ENCODE measurements at regions not wholly inside any gene's neighbourhood (a gene's known extent, or its start where the extent isn't known, plus 50 kb on each side); places are given as distances from the start of the nearest gene placed in this dataset.

DNA sequence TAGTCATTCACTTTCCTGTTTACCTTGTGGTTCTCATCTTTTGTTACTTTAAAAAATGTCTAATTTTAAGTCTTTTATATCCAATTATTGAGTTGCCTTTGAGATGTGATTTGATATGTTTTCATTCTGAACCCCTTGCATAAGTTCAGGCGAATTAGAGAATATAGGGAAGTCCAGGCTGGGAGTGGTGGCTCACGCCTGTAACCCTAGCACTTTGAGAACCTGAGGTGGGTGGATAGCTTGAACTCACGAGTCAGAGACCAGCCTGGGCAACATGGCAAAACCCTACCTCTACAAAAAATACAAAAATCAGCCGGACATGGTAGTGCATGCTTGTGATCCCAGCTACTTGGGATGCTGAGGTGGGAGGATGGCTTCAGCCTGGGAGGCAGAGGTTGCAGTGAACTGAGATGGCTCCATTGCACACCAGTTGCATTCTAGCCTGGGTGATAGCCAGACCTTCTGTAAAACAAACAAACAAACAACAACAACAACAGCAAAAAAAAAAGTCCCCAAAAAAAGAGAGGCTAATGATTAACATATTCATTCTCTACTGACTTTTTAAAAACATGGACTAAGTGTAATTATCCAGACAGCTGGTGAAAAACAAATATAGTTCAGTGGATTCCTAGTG lies 451.1 kb upstream of the RGS6 start:
- no peak overlapping the region for H3K4me3 Mint-ChIP-seq
- no peak for DNase-seq (ENCODE audit: low spot score)

GRCh38 chr14:71482671-71483070 lies 449.6 kb upstream of the RGS6 start:
- Mint-ChIP-seq H3K4me3 (no peak overlapping the region), H3K36me3 (peaks cover 10% of the 10 kb centered on the region), H3K9me3 (peaks cover 4% of the 10 kb centered on the region), H3K27ac (no peak overlapping the region), H3K27me3 (ENCODE audit: low read depth) (no peaks in the 10 kb centered on the region), H3K4me1 (peaks cover 60% of the 10 kb centered on the region)
- ChIA-PET CTCF (no interaction called here), POLR2A (no interaction called here)
- ATAC-seq (no peak), DNase-seq (ENCODE audit: low spot score) (no peak)
- TF ChIP-seq, protein P1, sequence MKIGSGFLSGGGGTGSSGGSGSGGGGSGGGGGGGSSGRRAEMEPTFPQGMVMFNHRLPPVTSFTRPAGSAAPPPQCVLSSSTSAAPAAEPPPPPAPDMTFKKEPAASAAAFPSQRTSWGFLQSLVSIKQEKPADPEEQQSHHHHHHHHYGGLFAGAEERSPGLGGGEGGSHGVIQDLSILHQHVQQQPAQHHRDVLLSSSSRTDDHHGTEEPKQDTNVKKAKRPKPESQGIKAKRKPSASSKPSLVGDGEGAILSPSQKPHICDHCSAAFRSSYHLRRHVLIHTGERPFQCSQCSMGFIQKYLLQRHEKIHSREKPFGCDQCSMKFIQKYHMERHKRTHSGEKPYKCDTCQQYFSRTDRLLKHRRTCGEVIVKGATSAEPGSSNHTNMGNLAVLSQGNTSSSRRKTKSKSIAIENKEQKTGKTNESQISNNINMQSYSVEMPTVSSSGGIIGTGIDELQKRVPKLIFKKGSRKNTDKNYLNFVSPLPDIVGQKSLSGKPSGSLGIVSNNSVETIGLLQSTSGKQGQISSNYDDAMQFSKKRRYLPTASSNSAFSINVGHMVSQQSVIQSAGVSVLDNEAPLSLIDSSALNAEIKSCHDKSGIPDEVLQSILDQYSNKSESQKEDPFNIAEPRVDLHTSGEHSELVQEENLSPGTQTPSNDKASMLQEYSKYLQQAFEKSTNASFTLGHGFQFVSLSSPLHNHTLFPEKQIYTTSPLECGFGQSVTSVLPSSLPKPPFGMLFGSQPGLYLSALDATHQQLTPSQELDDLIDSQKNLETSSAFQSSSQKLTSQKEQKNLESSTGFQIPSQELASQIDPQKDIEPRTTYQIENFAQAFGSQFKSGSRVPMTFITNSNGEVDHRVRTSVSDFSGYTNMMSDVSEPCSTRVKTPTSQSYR (CRISPR knock-in tag; IDR thresholded peaks at IDR 0.05): no peak
- TF ChIP-seq GRHL2 (CRISPR knock-in tag; IDR thresholded peaks at IDR 0.05; ENCODE audit: insufficient replicate concordance, severe bottlenecking) (no peak), ATF3 (CRISPR knock-in tag; conservative IDR thresholded peaks at IDR 0.05) (no peak), CREB1 (CRISPR knock-in tag; IDR thresholded peaks at IDR 0.05) (no peak), CREM (CRISPR knock-in tag; IDR thresholded peaks at IDR 0.05) (no peak), MYBL2 (CRISPR knock-in tag; IDR thresholded peaks at IDR 0.05) (no peak), ESRRA (CRISPR knock-in tag; IDR thresholded peaks at IDR 0.05; ENCODE audit: borderline replicate concordance) (no peak), SOX15 (CRISPR knock-in tag; IDR thresholded peaks at IDR 0.05) (no peak), ZNF396 (CRISPR knock-in tag; IDR thresholded peaks at IDR 0.05; ENCODE audit: borderline replicate concordance) (no peak), SP1 (CRISPR knock-in tag; conservative IDR thresholded peaks at IDR 0.05) (no peak), PRRX2 (CRISPR knock-in tag; IDR thresholded peaks at IDR 0.05) (no peak), SMAD3 (CRISPR knock-in tag; IDR thresholded peaks at IDR 0.05; ENCODE audit: borderline replicate concordance) (no peak), NR2C2 (CRISPR knock-in tag; IDR thresholded peaks at IDR 0.05) (no peak), EMX1 (CRISPR knock-in tag; IDR thresholded peaks at IDR 0.05) (no peak)
- TF ChIP-seq, protein P2, sequence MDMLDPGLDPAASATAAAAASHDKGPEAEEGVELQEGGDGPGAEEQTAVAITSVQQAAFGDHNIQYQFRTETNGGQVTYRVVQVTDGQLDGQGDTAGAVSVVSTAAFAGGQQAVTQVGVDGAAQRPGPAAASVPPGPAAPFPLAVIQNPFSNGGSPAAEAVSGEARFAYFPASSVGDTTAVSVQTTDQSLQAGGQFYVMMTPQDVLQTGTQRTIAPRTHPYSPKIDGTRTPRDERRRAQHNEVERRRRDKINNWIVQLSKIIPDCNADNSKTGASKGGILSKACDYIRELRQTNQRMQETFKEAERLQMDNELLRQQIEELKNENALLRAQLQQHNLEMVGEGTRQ (CRISPR knock-in tag; IDR thresholded peaks at IDR 0.05): no peak
- TF ChIP-seq, protein P3, sequence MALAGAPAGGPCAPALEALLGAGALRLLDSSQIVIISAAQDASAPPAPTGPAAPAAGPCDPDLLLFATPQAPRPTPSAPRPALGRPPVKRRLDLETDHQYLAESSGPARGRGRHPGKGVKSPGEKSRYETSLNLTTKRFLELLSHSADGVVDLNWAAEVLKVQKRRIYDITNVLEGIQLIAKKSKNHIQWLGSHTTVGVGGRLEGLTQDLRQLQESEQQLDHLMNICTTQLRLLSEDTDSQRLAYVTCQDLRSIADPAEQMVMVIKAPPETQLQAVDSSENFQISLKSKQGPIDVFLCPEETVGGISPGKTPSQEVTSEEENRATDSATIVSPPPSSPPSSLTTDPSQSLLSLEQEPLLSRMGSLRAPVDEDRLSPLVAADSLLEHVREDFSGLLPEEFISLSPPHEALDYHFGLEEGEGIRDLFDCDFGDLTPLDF (CRISPR knock-in tag; IDR thresholded peaks at IDR 0.05): no peak
- TF ChIP-seq, protein P4, sequence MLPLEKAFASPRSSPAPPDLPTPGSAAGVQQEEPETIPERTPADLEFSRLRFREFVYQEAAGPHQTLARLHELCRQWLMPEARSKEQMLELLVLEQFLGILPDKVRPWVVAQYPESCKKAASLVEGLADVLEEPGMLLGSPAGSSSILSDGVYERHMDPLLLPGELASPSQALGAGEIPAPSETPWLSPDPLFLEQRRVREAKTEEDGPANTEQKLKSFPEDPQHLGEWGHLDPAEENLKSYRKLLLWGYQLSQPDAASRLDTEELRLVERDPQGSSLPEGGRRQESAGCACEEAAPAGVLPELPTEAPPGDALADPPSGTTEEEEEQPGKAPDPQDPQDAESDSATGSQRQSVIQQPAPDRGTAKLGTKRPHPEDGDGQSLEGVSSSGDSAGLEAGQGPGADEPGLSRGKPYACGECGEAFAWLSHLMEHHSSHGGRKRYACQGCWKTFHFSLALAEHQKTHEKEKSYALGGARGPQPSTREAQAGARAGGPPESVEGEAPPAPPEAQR (CRISPR knock-in tag; IDR thresholded peaks at IDR 0.05): no peak

More for the DNA sequence above, 451.1 kb upstream of the RGS6 start:
- Mint-ChIP-seq H3K27me3 (ENCODE audit: low read depth) (no peaks in the 10 kb centered on the region), H3K36me3 (peaks cover 9% of the 10 kb centered on the region), H3K27ac (no peak overlapping the region), H3K9me3 (peaks cover 4% of the 10 kb centered on the region), H3K4me1 (peaks cover 52% of the 10 kb centered on the region)
- ChIA-PET POLR2A (no interaction called here), CTCF (interaction anchor here (0.6 kb wide), 1 partner anchor 169 kb away, joined by 3 read pairs; no protein-coding TSS in a partner anchor)
- ATAC-seq: no peak
- no peak for TF ChIP-seq CREM (CRISPR knock-in tag; IDR thresholded peaks at IDR 0.05)
- TF ChIP-seq ATF1 (CRISPR knock-in tag; IDR thresholded peaks at IDR 0.05): no peak
- TF ChIP-seq ESRRA (CRISPR knock-in tag; IDR thresholded peaks at IDR 0.05; ENCODE audit: borderline replicate concordance): no peak
- TF ChIP-seq, protein P4 (CRISPR knock-in tag; IDR thresholded peaks at IDR 0.05): no peak
- no peak for TF ChIP-seq ZNF232 (CRISPR knock-in tag; IDR thresholded peaks at IDR 0.05)
- no peak for TF ChIP-seq NR3C1 (CRISPR knock-in tag; conservative IDR thresholded peaks at IDR 0.05; ENCODE audit: low read depth)
- TF ChIP-seq, protein P5, sequence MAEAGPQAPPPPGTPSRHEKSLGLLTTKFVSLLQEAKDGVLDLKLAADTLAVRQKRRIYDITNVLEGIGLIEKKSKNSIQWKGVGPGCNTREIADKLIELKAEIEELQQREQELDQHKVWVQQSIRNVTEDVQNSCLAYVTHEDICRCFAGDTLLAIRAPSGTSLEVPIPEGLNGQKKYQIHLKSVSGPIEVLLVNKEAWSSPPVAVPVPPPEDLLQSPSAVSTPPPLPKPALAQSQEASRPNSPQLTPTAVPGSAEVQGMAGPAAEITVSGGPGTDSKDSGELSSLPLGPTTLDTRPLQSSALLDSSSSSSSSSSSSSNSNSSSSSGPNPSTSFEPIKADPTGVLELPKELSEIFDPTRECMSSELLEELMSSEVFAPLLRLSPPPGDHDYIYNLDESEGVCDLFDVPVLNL (CRISPR knock-in tag; IDR thresholded peaks at IDR 0.05; ENCODE audit: borderline replicate concordance, low read depth): no peak

All from WTC11 (cell line).